Loucy (cell line): ENCODE measurements at regions not wholly inside any gene's neighbourhood (a gene's known extent, or its start where the extent isn't known, plus 50 kb on each side); places are given as distances from the start of the nearest gene placed in this dataset.
A peak's percentile ranks its signal among the peaks of the same experiment; 100 is the strongest.

Experiments
- H2AFZ ChIP-seq: fragments of 200-600 bp; sonication (generic); 2 replicates; pipeline ENCODE4 v1.6.0; 2016; ENCODE audit warnings: antibody characterized with exemption, mild to moderate bottlenecking, low read length, moderate library complexity
- H3F3A ChIP-seq: fragments of 200-600 bp; 2 replicates; pipeline ENCODE4 v1.6.0; 2016; ENCODE audit warnings: antibody characterized with exemption, low read depth, mild to moderate bottlenecking
- H3K27me3 ChIP-seq: fragments of 200-600 bp; sonication (generic); 2 replicates; pipeline ENCODE4 v1.6.1; 2014; ENCODE audit warnings: low read length, mild to moderate bottlenecking; ENCODE audit not compliant: insufficient read depth, poor library complexity, severe bottlenecking
- H3K36me3 ChIP-seq: fragments of 200-600 bp; sonication (generic); 2 replicates; pipeline ENCODE4 v1.6.1; 2016; ENCODE audit warnings: low read length; ENCODE audit not compliant: insufficient read depth
- H3K4me1 ChIP-seq: fragments of 200-600 bp; sonication (generic); 2 replicates; pipeline ENCODE4 v1.5.1; 2014; ENCODE audit warnings: low read length, mild to moderate bottlenecking; ENCODE audit not compliant: insufficient read depth, poor library complexity, severe bottlenecking
- H3K4me2 ChIP-seq: fragments of 200-600 bp; sonication (generic); 2 replicates; pipeline ENCODE4 v1.6.0; 2014; ENCODE audit warnings: antibody characterized with exemption, low read length, low read depth, mild to moderate bottlenecking; ENCODE audit not compliant: poor library complexity, severe bottlenecking
- H3K4me3 ChIP-seq: fragments of 200-600 bp; sonication (generic); 2 replicates; pipeline ENCODE4 v1.5.1; 2014; ENCODE audit warnings: low read length, mild to moderate bottlenecking, mixed read lengths; ENCODE audit not compliant: poor library complexity, severe bottlenecking
- H3K79me2 ChIP-seq: fragments of 200-600 bp; sonication (generic); 2 replicates; pipeline ENCODE4 v1.6.1; 2014; ENCODE audit warnings: low read length; ENCODE audit not compliant: insufficient read depth
- H3K9ac ChIP-seq: fragments of 200-600 bp; sonication (generic); 2 replicates; pipeline ENCODE4 v1.6.0; 2014; ENCODE audit warnings: mild to moderate bottlenecking, low read depth, low read length, moderate library complexity; ENCODE audit not compliant: poor library complexity, severe bottlenecking
- H3K9me2 ChIP-seq: fragments of 200-600 bp; sonication (generic); replicated peaks from 2 replicates; pipeline ENCODE4 v1.6.1; 2016; ENCODE audit warnings: low read depth, low read length, mixed read lengths
- H3K9me3 ChIP-seq: fragments of 200-600 bp; sonication (generic); 2 replicates; pipeline ENCODE4 v1.6.1; 2014; ENCODE audit warnings: mild to moderate bottlenecking, antibody characterized with exemption, low read length, low read depth; ENCODE audit not compliant: insufficient read depth
- H4K20me1 ChIP-seq: fragments of 200-600 bp; sonication (generic); 2 replicates; pipeline ENCODE4 v1.6.0; 2014; ENCODE audit warnings: antibody characterized with exemption, low read length, mild to moderate bottlenecking; ENCODE audit not compliant: insufficient read depth, poor library complexity, severe bottlenecking
- CTCF ChIP-seq: fragments of 200-600 bp; sonication (generic); conservative IDR thresholded peaks from 2 replicates; pipeline ENCODE4 v1.5.1; 2014; ENCODE audit warnings: mild to moderate bottlenecking, antibody characterized with exemption, low read length
- EZH2phosphoT487 ChIP-seq: fragments of 200-600 bp; IDR thresholded peaks from 2 replicates; pipeline ENCODE4 v1.6.1; 2018; ENCODE audit warnings: antibody characterized with exemption, mild to moderate bottlenecking, moderate library complexity, borderline replicate concordance

DNA sequence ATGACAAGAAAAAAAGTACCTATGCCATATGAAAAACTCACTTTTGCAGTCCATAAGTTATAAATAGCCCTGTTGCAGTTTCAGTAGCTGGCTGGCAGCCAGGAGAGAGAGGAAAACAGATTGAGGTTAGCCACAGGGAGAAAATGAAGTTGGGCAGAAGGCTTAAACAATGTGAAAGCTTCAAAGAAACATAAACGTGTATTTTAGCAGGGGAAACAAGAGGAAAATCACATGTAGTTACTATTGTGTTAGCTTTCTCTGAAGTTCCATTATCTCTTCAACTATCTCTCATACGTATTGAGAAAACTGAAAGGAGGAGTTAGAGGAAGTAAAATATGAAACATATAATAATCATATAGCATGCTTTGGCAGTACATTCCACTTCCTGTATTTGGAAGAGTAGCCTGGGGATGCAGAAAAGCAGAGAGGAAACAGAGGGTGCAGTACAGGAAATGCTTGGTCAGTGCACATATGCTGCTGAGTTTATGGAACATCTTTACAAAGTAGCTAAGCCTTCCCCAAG lies 1551.1 kb downstream of the EFNB2 start:
- H4K20me1 ChIP-seq, result no peaks in the 10 kb centered on the region
- peaks cover 53% of the 10 kb centered on the region for H3K4me1 ChIP-seq
- H3K9me3 ChIP-seq, result no peaks in the 10 kb centered on the region
- peak overlapping the region; percentile 69 for H3K4me2 ChIP-seq
- H3K9ac ChIP-seq, result peak overlapping the region; percentile 42
- no peaks in the 10 kb centered on the region for H3K27me3 ChIP-seq
- TF ChIP-seq EZH2phosphoT487 (no peak), CTCF (no peak)
- peak overlapping the region; percentile 52 for H3K4me3 ChIP-seq
- peaks cover 14% of the 10 kb centered on the region for H3F3A ChIP-seq
- H3K9me2 ChIP-seq, result no peaks in the 10 kb centered on the region
- H3K79me2 ChIP-seq, result no peaks in the 10 kb centered on the region
- no peak overlapping the region for H2AFZ ChIP-seq
- H3K36me3 ChIP-seq, result no peaks in the 10 kb centered on the region

DNA sequence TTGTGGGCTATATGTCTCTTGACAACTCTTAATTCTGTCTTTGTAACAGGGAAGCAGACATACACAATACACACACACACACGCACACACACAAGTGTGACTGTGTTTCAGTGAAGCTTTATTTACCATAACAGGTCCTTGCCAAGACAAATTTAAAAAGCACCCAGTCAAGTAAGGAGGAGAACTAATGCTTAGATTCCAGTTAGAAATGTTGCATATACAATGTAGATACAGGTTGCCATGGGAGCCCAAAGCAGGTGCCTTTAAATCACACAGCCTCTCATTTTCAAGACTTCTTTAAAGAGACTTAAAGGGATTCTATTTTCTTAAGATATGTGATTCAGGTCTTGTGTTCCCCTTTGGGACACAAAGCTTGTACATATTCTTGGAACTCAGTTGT lies 1551.9 kb downstream of the EFNB2 start:
- no peaks in the 10 kb centered on the region for H3K79me2 ChIP-seq
- H3K36me3 ChIP-seq, result no peaks in the 10 kb centered on the region
- H3K9me2 ChIP-seq, result no peaks in the 10 kb centered on the region
- H3K4me3 ChIP-seq, result peak overlapping the region; percentile 52
- H3K4me1 ChIP-seq, result peaks cover 54% of the 10 kb centered on the region
- H4K20me1 ChIP-seq, result no peaks in the 10 kb centered on the region
- TF ChIP-seq CTCF, result no peak
- no peak for TF ChIP-seq EZH2phosphoT487
- H2AFZ ChIP-seq, result no peak overlapping the region
- H3K9ac ChIP-seq, result peak overlapping the region; percentile 42
- peaks cover 14% of the 10 kb centered on the region for H3F3A ChIP-seq
- H3K9me3 ChIP-seq, result no peaks in the 10 kb centered on the region
- peak overlapping the region; percentile 69 for H3K4me2 ChIP-seq
- no peaks in the 10 kb centered on the region for H3K27me3 ChIP-seq

DNA sequence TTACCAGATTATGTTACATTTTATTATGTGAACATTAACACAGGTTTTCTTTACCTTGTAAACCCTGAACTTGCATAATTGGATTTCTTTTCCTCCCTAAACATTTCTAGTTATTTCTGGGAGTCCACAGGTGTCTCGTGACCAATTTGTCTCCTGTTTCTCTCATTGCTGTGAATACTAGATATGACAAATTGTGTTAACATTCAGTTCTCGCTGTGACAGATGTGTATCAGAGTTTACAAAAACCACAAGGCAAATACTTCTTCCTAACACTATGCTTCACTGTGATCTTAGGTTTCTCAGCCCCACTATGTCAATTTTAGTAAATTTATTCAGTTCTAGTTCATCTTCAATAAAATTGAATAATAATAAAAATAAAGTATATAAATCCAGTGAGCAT lies 1554.9 kb downstream of the EFNB2 start:
- Histone ChIP-seq H4K20me1 (no peaks in the 10 kb centered on the region), H3K4me1 (peaks cover 54% of the 10 kb centered on the region), H3K27me3 (no peaks in the 10 kb centered on the region), H3K4me3 (no peak overlapping the region), H3F3A (peaks cover 14% of the 10 kb centered on the region), H3K4me2 (peak overlapping the region; percentile 48), H3K9ac (no peak overlapping the region), H2AFZ (no peak overlapping the region), H3K79me2 (no peaks in the 10 kb centered on the region), H3K9me2 (no peaks in the 10 kb centered on the region), H3K9me3 (no peaks in the 10 kb centered on the region), H3K36me3 (no peaks in the 10 kb centered on the region)
- TF ChIP-seq EZH2phosphoT487 (no peak), CTCF (no peak)
